ENCODE measurements at regions not wholly inside any gene's neighbourhood (a gene's known extent, or its start where the extent isn't known, plus 50 kb on each side); places are given as distances from the start of the nearest gene placed in this dataset.

DNA sequence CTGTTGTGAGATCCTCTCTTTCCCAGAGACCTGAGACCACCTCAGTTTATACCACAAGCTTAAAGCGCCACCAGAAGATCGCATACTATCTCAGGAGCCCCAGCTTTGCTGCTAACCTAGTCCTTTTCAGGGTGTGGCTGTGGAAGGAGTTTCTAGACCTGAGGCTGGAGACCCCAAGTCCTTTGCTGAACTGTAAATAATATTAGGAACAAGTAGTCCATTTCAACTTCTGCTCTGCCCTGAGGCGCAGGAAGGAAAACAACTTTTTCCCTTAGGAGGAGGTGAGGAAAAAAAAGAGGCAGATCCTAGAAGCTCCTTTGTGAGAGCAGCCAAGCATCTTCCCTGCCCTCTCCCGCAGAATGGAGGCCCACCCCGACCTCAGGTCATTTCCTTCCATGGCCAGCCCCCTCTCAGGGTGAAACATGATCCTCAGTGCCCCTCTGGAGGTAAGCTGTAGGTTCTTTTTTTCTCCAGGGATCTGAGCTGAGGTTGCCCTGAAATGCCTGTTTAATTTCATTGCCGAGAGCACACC lies 122.8 kb upstream of the LGALSL start:
- in situ Hi-C loops (cut with HindIII; ENCODE audit: low sequenced_read_pairs) = loop anchor here (5.0 to 25.0 kb wide), 3 partner anchors 181 to 276 kb away; partner anchors contain the start of gene AFTPH

DNA sequence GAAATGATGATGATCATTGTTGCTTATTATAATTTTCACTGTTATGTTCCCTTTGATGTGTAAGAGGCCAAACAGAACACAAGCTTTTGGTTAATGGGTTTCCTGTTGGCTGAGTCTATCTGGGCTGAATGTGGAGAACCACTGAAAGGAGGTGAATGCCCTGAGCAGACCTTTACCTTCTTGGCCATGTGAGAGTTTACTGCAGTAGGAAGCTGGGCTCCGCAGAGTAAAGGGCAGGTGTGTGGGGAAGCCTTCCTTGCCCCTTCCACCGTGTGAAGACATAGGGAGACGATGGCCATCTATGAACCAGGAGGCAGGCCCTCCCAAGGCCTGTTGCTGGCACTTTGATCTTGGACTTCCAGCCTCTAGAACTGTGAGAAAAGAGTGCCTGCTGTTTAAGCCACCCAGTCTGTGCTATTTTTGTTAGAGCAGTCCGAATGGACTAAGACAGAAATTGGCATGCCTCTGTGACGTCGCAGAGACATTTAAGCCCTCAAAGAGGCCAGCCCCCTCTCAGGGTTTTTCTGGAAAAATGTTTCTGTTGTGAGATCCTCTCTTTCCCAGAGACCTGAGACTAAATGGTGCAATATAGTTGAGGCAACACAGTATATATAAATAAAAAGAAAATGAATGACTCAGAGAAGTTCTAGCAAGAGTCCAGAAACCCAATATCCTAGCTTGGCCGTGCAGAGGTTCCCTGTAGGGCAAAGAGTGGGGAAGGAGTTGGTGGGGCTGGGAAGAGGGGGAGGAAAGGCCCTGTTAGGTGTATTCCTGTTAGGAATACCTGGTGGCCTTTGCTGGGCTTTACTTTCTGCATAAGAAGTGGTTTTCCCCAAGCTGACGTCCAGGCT lies 121.9 kb upstream of the LGALSL start:
- in situ Hi-C loops (cut with HindIII; ENCODE audit: low sequenced_read_pairs) = loop anchor here (5.0 to 25.0 kb wide), 3 partner anchors 180 to 277 kb away; partner anchors contain the start of gene AFTPH

DNA sequence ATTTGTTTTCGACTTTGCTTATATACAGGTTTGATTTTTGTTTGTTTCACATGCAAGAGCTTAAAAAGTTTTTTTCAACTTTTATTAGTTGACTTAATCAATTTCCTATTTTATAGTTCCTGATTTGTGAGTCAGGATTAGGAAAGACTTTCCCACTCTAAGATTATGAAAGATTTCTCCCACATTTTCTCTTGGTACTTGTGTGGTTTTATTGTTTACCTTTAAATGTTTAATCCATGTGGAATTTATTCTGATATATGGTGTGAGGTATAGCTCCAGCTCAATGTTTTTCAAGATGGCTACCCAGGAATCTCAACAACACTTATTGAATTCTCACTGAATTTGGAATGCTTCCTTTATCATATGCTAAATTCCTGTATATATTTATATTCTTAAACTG lies 117.8 kb upstream of the LGALSL start:
- in situ Hi-C loops (cut with HindIII; ENCODE audit: low sequenced_read_pairs) = loop anchor here (10.0 to 25.0 kb wide), 2 partner anchors 176 to 281 kb away; partner anchors contain the start of gene AFTPH

DNA sequence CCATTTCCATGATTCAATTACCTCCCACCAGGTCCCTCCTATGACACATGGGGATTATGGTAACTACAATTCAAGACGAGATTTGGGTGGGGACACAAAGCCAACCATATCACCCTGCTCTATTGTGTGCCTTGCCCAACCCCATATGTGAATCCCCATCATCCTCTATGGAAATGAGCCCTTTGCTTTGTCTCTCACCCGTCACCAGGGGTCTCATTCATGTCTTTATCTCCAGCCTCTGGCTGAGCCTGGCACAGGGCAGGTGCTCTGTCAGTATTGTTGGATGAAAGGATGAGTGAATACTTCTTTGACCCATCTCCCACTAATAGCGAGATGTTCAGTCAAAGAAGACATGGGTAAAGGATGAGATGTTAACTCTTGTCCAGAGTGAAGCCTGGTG lies 116.6 kb upstream of the LGALSL start:
- in situ Hi-C loops (cut with HindIII; ENCODE audit: low sequenced_read_pairs) = loop anchor here (10.0 to 25.0 kb wide), 2 partner anchors 175 to 283 kb away; partner anchors contain the start of gene AFTPH

DNA sequence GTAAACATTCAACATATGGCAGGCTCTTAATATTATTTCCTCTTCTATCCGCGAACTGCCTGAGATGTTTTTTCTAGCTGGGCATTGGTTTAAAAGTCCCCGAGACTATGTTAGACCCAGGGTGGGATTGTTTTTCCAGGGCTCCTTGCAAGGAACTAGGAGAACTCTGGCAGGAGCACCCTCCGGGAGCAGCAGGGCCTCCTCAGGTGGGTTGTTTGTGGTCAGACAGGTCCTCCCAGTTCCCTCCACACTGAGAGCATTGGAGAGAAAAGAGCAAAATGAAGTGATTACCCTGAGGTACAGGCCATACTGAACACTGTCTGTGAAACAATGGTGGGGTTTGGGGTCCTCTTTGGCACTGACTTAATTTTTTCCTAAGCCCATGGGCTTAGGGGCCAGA lies 115.9 kb upstream of the LGALSL start:
- in situ Hi-C loops (cut with HindIII; ENCODE audit: low sequenced_read_pairs) = loop anchor here (10.0 to 25.0 kb wide), 2 partner anchors 174 to 283 kb away; partner anchors contain the start of gene AFTPH

DNA sequence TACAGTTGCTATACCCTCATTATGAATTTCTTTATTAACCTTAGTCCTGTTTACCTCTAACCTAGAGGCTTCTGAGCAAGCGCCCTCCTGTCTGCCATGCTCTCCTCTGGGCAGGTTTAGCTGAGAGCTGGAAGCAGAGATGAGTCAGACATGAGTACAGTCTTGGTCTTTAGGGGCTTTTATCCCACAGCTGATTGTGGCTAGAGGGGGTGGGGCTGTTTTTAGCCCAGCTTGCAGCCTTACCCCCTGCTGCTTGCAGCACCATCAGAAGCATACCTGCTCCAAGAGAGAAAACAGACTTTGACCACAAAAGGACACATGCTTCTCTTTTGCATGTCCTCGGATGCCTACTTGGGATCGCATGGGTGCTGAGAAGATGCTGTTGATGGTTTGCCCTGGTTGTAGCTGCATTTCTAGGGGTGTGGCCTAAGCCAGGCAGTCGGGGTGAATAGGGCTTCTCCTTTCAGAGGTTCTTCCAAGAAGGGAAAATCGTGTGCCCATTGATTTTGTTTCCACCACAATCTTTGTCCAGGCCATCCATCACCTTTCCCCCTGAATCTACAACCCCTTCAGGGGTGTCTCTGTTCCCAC lies 115.0 kb upstream of the LGALSL start:
- in situ Hi-C loops (cut with HindIII; ENCODE audit: low sequenced_read_pairs) = loop anchor here (10.0 to 25.0 kb wide), 2 partner anchors 173 to 284 kb away; partner anchors contain the start of gene AFTPH

DNA sequence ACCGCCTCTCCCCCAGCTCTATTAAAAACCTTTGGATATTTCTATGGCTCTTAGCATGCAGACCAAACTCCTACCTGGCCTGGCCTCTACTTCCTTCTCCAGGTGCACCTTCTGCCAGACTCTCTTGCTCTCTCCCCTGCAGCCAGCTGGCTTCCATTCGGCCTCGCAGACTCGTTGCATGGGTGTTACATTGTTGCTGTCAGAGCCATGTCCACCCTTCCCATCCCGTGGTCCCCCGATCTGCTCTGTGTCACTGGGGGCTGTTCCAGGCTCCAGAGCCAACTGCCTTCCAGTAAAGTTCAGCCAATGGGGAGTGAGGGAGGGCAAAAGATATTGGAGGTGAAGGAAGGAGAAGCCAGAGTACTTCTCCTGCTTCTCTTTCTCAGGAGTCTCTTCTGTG lies 112.5 kb upstream of the LGALSL start:
- in situ Hi-C loops (cut with HindIII; ENCODE audit: low sequenced_read_pairs) = loop anchor here (25.0 kb wide), 1 partner anchor 171 kb away; the partner anchor contains the start of gene AFTPH

DNA sequence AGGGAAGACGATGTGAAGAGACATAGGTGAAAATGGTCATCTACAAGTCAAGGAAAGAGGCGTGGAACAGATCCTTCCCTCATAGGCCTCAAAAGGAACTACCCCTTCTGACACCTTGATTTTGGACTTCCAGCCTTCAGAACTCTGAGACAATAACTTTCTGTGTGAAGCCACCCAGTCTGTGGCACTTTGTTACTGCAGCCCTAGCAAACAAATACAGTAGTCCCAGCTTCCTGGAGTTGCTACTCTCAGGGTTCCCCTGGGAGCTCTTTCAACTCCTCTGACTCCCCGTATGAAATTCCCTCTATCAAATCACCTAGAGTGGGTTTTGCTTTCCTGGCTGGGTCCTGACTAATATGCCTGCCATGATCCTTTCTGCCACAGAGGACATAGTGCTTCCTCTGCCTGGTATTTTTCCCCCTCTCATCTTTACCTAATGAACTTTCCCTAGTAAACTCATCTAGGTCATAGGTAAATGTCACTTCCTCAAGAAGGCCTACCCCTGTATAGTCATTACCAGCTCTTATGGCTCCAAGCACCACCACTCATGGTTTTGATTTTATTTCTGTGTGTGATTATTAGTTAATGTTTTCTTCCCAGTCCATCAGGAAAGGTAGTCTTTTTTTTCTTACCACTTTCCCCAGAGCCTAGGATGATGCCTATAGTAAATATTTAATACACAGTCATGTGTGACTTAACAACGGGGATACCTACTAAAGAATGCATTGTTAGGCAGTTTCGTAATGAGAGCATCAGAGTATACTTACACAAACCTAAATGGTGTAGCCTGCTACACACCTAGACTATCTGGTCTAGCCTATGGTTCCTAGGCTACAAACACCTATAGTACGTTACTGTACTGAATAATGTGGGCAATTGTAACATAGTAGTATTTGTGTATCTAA lies 111.5 kb upstream of the LGALSL start:
- in situ Hi-C loops (cut with HindIII; ENCODE audit: low sequenced_read_pairs) = loop anchor here (25.0 kb wide), 1 partner anchor 170 kb away; the partner anchor contains the start of gene AFTPH

DNA sequence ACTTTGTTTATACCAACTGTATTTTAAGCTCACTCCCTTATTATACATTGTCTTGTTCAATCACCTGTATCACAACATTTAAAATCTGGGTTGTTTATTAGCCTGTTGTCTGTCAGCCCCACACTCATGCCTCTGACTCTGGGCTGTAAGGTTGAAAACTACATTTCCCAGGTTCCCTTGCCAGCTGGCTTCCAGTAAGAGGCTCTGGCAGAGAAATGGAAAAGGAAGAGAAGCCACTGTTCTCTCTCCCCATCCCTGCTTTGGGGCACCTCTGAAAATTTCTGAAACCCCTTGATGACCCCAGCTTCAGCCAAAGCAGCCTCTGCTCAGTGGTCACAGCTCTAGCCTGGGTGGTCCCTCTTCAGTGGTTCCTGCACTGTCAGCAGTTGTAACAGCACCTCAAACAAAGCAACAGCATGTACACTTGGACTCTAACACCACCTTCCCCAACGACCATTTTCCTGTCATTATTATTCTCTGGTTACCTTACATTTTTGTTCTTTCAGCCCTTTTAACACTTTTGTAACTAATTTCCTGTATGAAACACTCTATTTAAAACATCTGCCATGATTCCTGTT lies 108.9 kb upstream of the LGALSL start:
- in situ Hi-C loops (cut with HindIII; ENCODE audit: low sequenced_read_pairs) = loop anchor here (25.0 kb wide), 1 partner anchor 167 kb away; the partner anchor contains the start of gene AFTPH

DNA sequence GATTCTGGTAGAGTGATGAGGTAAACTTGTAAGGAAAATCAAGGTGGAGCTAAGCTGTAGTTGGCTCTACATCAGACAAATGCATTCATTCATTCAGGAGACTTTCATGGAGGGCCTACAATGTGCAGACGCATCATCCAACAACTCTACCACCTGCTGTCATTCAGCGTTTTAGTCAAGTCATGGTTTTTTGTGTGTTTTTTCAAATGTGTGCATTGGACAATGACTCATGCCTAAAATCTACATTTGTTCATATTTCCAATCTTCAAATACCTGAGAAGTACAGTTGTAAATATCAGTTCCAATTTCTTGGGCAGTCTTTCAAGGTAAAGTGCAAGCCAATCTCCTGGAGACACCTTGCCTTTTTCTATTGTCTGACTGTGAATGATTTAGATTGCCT lies 108.0 kb upstream of the LGALSL start:
- in situ Hi-C loops (cut with HindIII; ENCODE audit: low sequenced_read_pairs) = loop anchor here (25.0 kb wide), 1 partner anchor 166 kb away; the partner anchor contains the start of gene AFTPH

DNA sequence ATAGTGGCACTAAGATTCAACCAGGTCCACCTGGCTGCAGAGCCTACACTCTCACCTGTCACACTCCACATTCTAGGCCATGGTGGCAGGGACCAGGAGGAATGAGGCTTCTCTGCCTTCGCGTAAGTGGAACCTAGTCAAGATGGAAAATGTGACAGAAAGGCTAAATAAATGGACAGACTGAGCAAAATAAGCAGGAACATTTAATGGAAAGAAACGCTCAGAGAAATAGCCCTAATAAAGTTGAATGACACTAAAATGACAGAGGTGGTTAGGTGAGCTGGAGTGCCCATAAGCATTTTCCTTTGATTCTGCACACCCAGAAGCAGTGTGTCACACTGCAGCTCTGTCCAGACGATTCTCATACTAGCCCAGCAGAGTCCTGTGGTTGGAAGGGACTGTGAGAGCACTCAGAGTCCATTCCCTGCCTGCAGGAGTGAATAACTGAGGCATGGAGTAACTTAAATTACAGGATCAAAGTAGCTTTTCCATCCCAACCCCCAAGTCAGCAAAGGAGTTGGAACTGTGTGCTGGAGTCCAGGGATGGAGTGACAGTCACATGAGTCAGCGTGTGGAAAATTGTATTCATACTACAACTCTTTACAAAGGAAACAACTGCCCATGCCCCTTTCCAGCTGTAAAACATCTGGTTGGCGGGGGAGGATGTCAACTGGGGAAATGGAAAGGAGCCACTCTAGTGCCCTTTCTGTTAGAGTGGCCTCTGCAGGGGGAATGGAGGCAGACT lies 105.4 kb upstream of the LGALSL start:
- in situ Hi-C loops (cut with HindIII; ENCODE audit: low sequenced_read_pairs) = loop anchor here (25.0 kb wide), 1 partner anchor 164 kb away; the partner anchor contains the start of gene AFTPH

DNA sequence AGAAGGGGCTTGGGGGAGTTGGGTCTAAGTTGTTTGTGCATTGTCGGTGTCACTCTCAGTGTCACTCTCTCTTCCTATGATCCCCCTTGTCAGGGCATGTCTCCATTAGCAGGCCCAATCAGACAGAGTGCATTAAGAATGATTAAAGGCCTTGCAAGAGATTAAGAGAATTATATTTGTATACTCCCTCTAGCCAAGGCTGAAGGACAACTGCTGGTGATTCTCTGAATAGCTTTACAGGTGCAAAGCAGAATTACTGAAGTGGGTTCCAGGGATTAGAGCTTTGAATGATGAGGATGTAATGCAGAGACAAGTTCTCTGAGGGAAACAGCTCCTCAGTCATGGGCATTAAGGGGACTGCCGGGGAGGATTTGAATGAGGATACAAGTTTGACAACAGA lies 104.8 kb upstream of the LGALSL start:
- in situ Hi-C loops (cut with HindIII; ENCODE audit: low sequenced_read_pairs) = loop anchor here (25.0 kb wide), 1 partner anchor 163 kb away; the partner anchor contains the start of gene AFTPH

DNA sequence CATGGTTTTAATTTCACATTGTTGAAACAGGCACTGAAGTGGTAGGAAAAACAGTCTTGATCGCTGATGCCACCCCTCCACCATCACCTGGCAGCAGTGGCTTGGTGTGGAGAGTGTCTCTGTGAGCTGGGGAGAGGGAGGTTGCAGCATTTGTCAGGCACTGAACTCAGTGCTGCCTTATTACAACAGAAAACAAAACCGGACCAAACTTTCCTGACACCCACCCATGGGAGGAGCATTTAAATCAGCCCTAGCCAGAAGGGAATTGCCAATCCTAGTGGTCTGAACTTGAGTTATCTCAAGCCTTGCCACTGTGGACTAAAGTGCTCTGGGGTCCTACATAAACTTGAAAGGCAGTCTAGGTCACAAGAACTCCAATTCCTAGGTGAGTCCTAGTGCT lies 103.0 kb upstream of the LGALSL start:
- in situ Hi-C loops (cut with HindIII; ENCODE audit: low sequenced_read_pairs) = no loop called here

DNA sequence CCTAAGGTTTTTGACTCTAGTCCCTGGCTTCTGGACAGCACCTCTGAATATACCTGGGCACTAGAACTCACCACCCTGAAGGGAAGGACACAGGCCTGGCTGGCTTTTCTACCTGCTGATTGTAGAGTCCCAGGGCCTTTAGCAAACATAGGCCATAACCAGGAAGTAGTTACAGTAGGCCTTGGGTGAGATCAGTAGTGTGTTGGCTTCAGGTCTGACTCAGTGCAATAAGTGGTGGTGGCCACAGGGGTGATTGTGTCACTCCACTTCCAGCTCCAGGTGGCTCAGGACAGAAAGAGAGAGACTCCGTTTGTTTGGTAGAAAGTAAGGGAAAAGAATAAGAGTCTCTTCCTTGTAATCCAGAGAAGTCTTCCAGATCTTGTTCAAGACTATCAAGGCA lies 101.7 kb upstream of the LGALSL start:
- in situ Hi-C loops (cut with HindIII; ENCODE audit: low sequenced_read_pairs) = no loop called here

DNA sequence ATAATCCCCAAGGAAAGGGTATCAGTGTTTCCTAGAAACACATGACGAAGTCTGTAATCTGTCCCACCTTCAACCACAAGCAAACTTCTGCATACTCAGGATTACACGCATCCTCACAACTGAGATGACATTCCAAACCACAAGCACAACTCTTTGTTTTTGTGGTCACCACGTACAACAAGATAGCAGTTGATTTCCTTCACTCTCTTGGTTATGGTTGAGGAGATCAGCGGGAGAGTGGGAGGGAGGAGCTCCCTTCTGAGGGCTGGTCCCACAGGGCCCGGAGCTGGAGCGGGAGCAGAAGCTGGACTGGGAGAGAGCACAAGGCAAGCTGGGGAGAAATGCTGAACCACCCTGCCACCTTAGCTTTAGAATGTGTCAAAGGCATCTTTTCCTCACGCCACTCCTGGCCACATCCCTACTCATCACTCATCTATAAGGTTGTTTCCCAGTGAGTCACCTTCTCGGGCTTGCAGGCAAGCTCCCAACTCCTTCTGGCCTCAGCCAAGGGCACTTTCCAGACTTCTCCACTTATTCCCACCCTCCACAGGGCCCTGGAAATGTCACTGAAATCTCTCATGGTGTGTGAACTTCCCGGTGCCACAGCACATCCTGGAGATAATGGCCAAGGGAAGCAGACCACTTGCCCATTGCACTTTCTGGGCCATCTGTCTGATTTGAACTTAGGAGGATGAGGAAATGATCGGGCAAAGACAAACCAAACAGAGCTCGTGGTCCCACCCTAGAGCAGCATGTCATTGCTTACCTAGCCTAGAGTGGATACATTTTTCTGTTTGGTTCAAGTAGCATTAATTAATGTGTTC lies 98.9 kb upstream of the LGALSL start:
- in situ Hi-C loops (cut with HindIII; ENCODE audit: low sequenced_read_pairs) = no loop called here

DNA sequence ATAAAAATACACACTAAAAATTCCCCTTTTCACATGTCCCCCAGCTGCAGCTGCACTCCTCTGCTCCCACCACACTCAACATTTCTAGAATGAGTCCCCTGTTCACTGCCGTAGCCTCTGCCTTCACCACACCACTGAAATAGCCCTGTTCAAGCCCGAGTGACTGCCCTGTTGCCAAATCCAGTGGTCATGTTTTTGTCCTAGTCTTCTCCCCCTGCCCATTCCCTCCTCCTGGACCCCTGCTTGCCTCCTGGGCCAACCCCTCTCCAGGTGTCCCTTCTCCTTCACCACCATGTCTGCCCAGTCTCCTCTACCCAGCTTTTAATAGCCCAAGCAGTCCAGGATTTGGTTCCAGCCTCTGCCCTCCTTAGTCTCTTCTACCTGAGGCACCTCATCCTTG lies 97.1 kb upstream of the LGALSL start:
- in situ Hi-C loops (cut with HindIII; ENCODE audit: low sequenced_read_pairs) = no loop called here

DNA sequence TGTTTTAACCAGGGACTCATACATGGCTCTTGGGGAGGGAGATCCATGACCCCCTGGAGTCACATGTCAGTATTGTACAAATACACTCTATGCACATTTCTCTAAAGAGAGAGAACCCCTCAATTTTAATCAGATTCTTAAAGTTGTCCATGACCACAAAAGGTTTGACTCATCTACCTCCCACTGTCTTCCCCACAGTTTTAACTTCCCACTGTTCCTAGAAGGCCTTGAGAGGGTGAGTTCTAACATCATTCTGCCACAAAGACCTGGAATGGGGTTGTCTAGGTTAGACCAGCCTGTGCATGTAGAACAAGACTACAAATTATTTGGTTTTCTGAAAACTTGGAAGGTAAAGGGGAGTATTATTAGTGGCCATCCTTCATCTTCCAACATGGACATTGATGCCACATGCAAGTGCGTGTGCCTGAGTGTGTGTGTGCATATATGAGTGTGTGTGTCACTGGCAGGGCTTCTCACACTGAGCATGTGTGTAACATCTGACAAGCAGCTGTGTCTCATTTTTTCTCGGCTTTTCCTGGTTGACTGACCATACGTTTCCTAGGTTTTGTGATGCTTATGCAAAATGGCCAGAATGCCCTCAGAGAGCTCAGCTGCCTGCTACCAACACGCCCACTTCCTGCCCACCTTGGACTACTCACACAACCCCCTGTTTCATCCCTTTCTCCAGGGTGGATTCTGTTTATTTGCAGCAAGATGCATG lies 94.6 kb upstream of the LGALSL start:
- in situ Hi-C loops (cut with HindIII; ENCODE audit: low sequenced_read_pairs) = no loop called here

Measured in DLD1 (cell line).